NCI-H82 (cell line): ENCODE measurements at regions not wholly inside any gene's neighbourhood (a gene's known extent, or its start where the extent isn't known, plus 50 kb on each side); places are given as distances from the start of the nearest gene placed in this dataset.
"Not testable (repeated sequence)": the region's sequence is repeated elsewhere in the genome, so short reads cannot be mapped to it uniquely, and the experiment has no call there.

ENCODE experiments used
- DNase-seq: peaks from one replicate; lab custom pipeline; 2025; lab: John Stamatoyannopoulos, UW

DNA sequence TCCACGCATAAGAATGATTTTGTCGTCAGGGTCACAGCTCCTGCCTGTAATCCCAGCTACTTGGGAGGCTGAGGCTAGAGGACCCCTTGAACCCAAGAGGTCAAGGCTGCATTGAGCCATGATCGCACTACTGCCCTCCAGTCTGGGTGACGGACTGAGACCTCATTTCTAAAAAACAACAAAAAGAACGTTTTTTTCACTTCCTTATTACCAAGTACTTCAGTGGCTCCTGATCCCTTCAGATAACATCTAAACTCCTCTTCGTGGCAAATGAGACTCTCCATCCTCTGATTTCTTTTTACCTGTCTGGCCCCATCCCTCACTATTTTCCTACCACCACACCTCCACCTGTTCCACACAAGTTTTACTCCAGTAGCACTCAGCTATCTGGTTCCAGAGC is 105.4 kb upstream of the TLK1 start:
- DNase-seq = no peak

DNA sequence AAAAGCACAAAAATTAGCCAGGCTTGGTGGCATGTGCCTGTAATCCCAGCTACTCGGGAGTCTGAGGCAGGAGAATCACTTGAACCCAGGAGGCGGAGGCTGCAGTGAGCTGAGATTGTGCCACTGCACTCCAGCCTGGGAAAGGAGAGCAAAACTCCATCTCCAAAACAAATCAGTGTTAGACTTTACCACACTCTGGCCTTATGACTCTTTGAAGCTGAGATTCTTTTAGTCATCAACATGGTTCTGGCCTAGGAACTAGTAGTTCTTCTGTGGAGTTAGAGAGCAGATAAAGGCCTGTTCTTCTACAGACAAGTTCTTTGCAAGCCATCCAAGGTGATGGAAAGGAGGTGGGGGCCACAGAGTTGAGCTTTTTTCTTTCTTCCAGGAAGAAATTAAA is 100.8 kb upstream of the TLK1 start:
- DNase-seq = not testable (repeated sequence)

DNA sequence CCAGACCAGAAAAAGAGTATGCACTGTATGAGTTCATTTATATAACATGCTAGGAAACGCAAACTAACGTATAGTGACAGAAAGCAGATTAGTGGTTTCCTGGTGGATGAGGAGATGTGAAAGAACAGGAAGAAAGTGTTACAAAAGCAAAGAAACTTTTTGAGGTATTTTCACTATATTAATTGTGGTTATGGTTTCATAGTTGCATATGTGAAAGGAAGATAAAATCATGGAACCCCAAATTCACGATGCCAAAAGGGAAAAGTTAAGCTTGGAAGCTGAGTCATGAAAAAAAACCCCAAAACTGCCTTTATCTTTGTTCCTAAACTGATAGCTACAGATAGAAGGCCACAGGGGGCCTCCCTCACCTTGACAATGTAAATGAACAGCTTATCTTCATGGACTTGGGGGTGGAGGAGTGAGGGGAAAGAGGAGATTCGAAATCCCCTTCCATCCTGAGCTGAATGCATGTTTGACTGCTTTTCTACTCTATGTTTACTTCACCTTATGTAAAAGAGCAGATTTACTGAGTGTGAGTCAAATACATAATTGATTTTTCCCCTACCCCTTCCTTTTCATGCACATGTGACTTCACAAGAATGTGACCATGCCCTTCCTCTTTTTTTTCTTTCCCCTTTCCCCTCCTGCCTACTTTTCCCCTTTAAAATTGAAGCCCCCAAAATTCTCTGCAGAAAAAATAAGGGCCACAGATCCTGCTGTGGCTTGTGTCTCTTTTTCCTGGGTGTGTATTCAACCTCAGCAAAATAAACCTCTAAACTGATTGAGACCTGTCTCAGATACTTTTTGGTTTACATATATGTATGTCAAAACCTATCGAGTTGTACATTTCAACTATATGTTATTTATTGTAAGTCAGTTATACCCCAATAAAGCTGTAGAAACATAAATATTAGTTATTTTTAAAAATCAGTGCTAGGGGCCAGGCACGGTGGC is 100.1 kb upstream of the TLK1 start:
- DNase-seq = peak; percentile 29

GRCh38 chr2:171254666-171255065 is 94.0 kb upstream of the TLK1 start:
- no peak for DNase-seq

GRCh38 chr2:171253900-171254650 is 93.4 kb upstream of the TLK1 start:
- DNase-seq = no peak

- DNase-seq = no peak
Observed at GRCh38 chr2:171253279-171253678, 92.6 kb upstream of the TLK1 start.

DNA sequence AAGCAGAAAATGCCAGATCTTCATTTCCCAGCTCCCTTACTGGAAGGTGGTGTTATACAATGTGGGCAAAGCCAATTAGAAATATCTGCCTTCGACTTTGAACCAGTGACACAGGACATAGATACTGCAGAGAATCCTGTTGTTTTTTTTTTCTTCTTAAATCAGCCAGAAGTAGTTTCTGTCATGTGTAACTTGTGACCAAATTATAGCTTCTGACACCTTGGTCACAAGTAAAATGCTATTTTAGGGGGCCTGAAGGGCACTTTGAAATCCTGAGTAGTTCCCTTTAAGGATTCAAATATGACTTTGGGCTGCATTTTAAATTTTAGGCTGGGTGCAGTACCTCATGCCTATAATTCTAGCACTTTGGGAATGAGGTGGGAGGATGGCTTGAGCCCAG is 89.0 kb upstream of the TLK1 start:
- DNase-seq = peak; percentile 15

GRCh38 chr2:171247741-171248662 is 87.3 kb upstream of the TLK1 start:
- DNase-seq = no peak

GRCh38 chr2:171244970-171245782 is 84.5 kb upstream of the TLK1 start:
- no peak for DNase-seq

GRCh38 chr2:171244466-171244969 is 83.8 kb upstream of the TLK1 start:
- DNase-seq = no peak

DNA sequence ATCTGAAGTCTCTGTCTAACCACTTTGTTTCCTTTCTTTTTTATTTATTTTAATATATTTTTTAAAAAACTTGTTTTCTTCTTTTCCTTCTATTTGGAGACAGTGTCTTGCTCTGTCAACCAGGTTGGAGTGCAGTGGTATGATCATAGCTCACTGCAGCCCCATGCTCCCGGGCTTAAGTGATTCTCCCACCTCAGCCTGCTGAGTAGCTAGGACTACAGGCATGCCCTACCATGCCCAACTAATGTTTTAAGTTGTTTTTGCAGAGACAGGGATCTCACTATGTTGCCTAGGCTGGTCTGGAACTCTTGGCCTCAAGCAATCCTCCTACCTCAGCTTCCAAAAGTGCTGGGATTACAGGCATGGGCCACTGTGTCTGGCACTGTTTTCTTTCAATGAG is 81.1 kb upstream of the TLK1 start:
- no peak for DNase-seq

GRCh38 chr2:171238946-171239345 is 78.3 kb upstream of the TLK1 start:
- no peak for DNase-seq

GRCh38 chr2:171237751-171238505 is 77.2 kb upstream of the TLK1 start:
- DNase-seq = no peak

- no peak for DNase-seq
Observed at GRCh38 chr2:171235262-171235881, 74.7 kb upstream of the TLK1 start.

DNA sequence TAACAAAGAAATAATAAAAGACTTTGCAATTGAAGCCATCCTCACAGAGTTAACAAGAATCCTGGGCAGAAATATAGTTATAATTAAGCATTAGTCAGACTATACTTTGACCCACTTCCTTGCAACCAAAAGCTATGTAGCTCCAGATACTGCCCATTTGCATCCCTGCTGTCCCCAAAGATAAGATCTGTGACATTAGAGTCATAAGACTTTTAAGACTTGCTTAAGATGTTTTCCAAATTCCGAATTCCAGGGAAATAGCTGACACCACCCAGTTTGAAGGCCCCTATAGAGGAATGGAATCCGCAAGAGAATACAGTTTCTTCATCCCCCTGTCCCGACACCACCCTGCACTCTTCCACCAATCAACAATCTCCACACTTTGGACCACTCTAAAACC is 69.5 kb upstream of the TLK1 start:
- DNase-seq = no peak

- no peak for DNase-seq
Observed at GRCh38 chr2:171228826-171229225, 68.1 kb upstream of the TLK1 start.

GRCh38 chr2:171227066-171227782 is 66.5 kb upstream of the TLK1 start:
- no peak for DNase-seq

GRCh38 chr2:171226461-171226860 is 65.8 kb upstream of the TLK1 start:
- no peak for DNase-seq

DNA sequence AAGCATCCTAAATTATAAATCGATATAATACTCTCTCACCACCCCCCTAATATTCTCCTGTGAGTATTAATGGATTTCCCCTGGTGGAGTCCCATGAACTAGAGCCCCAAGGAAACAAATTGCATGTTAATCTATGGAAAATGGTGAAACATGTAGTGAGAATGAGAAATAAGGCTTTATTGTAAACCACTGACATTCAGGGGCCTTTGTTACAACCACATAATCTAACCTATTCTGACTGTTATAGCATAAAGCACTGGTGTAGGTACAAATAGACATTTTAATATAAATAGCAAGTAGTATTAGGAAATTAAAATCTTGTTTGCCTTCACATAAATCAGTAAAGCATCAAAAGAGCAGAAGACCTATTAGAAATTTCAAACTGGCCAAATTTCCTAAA is 65.3 kb upstream of the TLK1 start:
- no peak for DNase-seq
